Adrenal gland (tissue), 9 donors: ENCODE measurements at regions not wholly inside any gene's neighbourhood (a gene's known extent, or its start where the extent isn't known, plus 50 kb on each side); places are given as distances from the start of the nearest gene placed in this dataset.

Experiments
- DNase-seq, 7 donors: peaks; one replicate each; pipeline ENCODE4 v3.0.0-alpha.2; 2019 to 2020
- H3K27ac ChIP-seq, 5 donors: fragments of 200-600 bp; sonication (generic) in 4 of 5; 1 replicate in 3 of 5; 2 replicates in 2 of 5; pipeline versions ENCODE4 v1.5.1 to v1.8.0; 2016 to 2020; ENCODE audit warnings: mild to moderate bottlenecking in 1 of 5
- H3K27me3 ChIP-seq: fragments of 200-600 bp; 2 replicates; pipeline ENCODE4 v1.8.0; 2021
- H3K36me3 ChIP-seq, 2 donors: fragments of 200-600 bp; replicated peaks in 1 of 2; 1 replicate in 1 of 2; 2 replicates in 1 of 2; pipeline versions ENCODE4 v1.5.1 to v1.8.0; 2018 to 2022
- H3K4me1 ChIP-seq, 2 donors: fragments of 200-600 bp; replicated peaks in 1 of 2; 1 replicate in 1 of 2; 2 replicates in 1 of 2; pipeline versions ENCODE4 v1.5.1 to v1.8.0; 2018 to 2021
- H3K4me3 ChIP-seq, 4 donors: fragments of 200-600 bp; sonication (generic) in 3 of 4; one replicate each; pipeline ENCODE4 v1.5.1; 2016 to 2018
- H3K9me3 ChIP-seq, 3 donors: fragments of 200-600 bp; sonication (generic) in 1 of 3; replicated peaks in 1 of 3; 1 replicate in 2 of 3; 2 replicates in 1 of 3; pipeline versions ENCODE4 v1.5.1 to v1.8.0; 2016 to 2021
- CTCF ChIP-seq, 6 experiments: fragments of 450-650 bp in 4 of 6; fragments of 200-600 bp in 2 of 6; sonication (generic) in 1 of 6; IDR thresholded peaks; 1 replicate in 5 of 6; 2 replicates in 1 of 6; pipeline versions ENCODE4 v1.5.1 to v1.8.0; 2016 to 2021; ENCODE audit warnings: antibody characterized with exemption in 6 of 6, mild to moderate bottlenecking in 2 of 6, moderate library complexity in 1 of 6
- POLR2A ChIP-seq, 2 donors: fragments of 450-650 bp; IDR thresholded peaks; one replicate each; pipeline ENCODE4 v1.6.1; 2017; ENCODE audit warnings: antibody characterized with exemption in 2 of 2, mild to moderate bottlenecking in 2 of 2, moderate library complexity in 1 of 2
- WGBS, 4 donors: extraction: QIAGEN DNeasy Blood & Tissue Kit in 2 of 4; methylation state at CpG; one replicate each; pipeline versions ENCODE4 v1.1.5 to v1.1.7; 2013 to 2017; 5-methylcytosine and 5-hydroxymethylcytosine counted together
- intact Hi-C, 2 donors: fragments of 100-400 bp; cut with DNase I; formaldehyde crosslinking; loops; one replicate each; pipeline versions ENCODE4 v1.14.1 to v1.15.0; 2022 to 2023
- donor health status: healthy with polysubstance abuse.
- donor health status: Bipolar disorder and iron deficiency.
- donor health status: DM: yes; HTN: yes; CAD: no.
- donor health status: DM: no; HTN: no; CAD: no.
- donor health status: DM: no; HTN: no; CAD: no.

GRCh38 chr9:31140316-31140715 lies 1244.1 kb upstream of the ACO1 start:
- Histone ChIP-seq H3K27ac (no peak overlapping the region), H3K36me3 (no peaks in the 10 kb centered on the region), H3K4me1 (no peaks in the 10 kb centered on the region), H3K9me3 (peaks cover 0 to 5% (median 0%) of the 10 kb centered on the region in 3 donors), H3K4me3 (no peak overlapping the region), H3K27me3 (no peaks in the 10 kb centered on the region)
- no peak for DNase-seq
- TF ChIP-seq CTCF (IDR thresholded peaks at IDR 0.05), result peak in 5 of 6 experiments; percentile 6 to 39 (median 27)
- TF ChIP-seq POLR2A (IDR thresholded peaks at IDR 0.05), result no peak
- intact Hi-C loops, result no loop called here
- 0 to 13% (median 8%) methylated on average over 1 of the region's 1 CpG for WGBS, 4 donors

- Histone ChIP-seq H3K27ac (no peak overlapping the region), H3K36me3 (no peaks in the 10 kb centered on the region), H3K4me1 (no peaks in the 10 kb centered on the region), H3K9me3 (peaks cover 0 to 5% (median 0%) of the 10 kb centered on the region in 3 donors), H3K4me3 (no peak overlapping the region), H3K27me3 (no peaks in the 10 kb centered on the region)
- TF ChIP-seq POLR2A (IDR thresholded peaks at IDR 0.05), result no peak
- TF ChIP-seq CTCF (IDR thresholded peaks at IDR 0.05), result no peak
- intact Hi-C loops, result no loop called here
- WGBS, 4 donors, result 69 to 73% (median 71%) methylated on average over 3 of the region's 3 CpGs
- DNase-seq, result no peak
Observed at GRCh38 chr9:31142456-31142855, 1242.0 kb upstream of the ACO1 start.

- Histone ChIP-seq H3K4me3 (no peak overlapping the region), H3K27ac (no peak overlapping the region), H3K27me3 (no peaks in the 10 kb centered on the region), H3K36me3 (no peaks in the 10 kb centered on the region), H3K9me3 (peaks cover 0 to 5% (median 0%) of the 10 kb centered on the region in 3 donors), H3K4me1 (no peaks in the 10 kb centered on the region)
- 67 to 81% (median 77%) methylated on average over 3 of the region's 3 CpGs for WGBS, 4 donors
- TF ChIP-seq CTCF (IDR thresholded peaks at IDR 0.05) (no peak), POLR2A (IDR thresholded peaks at IDR 0.05) (no peak)
- intact Hi-C loops, result no loop called here
- no peak for DNase-seq
Observed at GRCh38 chr9:31144614-31145013, 1239.8 kb upstream of the ACO1 start.

GRCh38 chr9:31146485-31147166 lies 1237.8 kb upstream of the ACO1 start:
- DNase-seq, result no peak
- Histone ChIP-seq H3K4me1 (no peaks in the 10 kb centered on the region), H3K36me3 (no peaks in the 10 kb centered on the region), H3K9me3 (peaks cover 0 to 5% (median 0%) of the 10 kb centered on the region in 3 donors), H3K27me3 (no peaks in the 10 kb centered on the region), H3K4me3 (no peak overlapping the region), H3K27ac (no peak overlapping the region)
- TF ChIP-seq CTCF (IDR thresholded peaks at IDR 0.05) (no peak), POLR2A (IDR thresholded peaks at IDR 0.05) (no peak)
- intact Hi-C loops, result no loop called here
- WGBS, 4 donors, result 69 to 78% (median 74%) methylated on average over 3 of the region's 3 CpGs
